ENCODE measurements at regions not wholly inside any gene's neighbourhood (a gene's known extent, or its start where the extent isn't known, plus 50 kb on each side); places are given as distances from the start of the nearest gene placed in this dataset.

GRCh38 chr9:13744261-13744901 lies 464.9 kb upstream of the MPDZ start:
- DNase-seq, result no peak

- no peak for DNase-seq
These were observed 458.4 kb upstream of the MPDZ start for GRCh38 chr9:13737885-13738284.

- DNase-seq, result no peak
These were observed 455.7 kb upstream of the MPDZ start for GRCh38 chr9:13735181-13735580.

GRCh38 chr9:13734601-13735000 lies 455.1 kb upstream of the MPDZ start:
- no peak for DNase-seq

- no peak for DNase-seq
These were observed 452.8 kb upstream of the MPDZ start for GRCh38 chr9:13732290-13732689.

GRCh38 chr9:13731637-13732036 lies 452.1 kb upstream of the MPDZ start:
- no peak for DNase-seq

- DNase-seq, result no peak
These were observed 450.5 kb upstream of the MPDZ start for GRCh38 chr9:13729955-13730354.

DNA sequence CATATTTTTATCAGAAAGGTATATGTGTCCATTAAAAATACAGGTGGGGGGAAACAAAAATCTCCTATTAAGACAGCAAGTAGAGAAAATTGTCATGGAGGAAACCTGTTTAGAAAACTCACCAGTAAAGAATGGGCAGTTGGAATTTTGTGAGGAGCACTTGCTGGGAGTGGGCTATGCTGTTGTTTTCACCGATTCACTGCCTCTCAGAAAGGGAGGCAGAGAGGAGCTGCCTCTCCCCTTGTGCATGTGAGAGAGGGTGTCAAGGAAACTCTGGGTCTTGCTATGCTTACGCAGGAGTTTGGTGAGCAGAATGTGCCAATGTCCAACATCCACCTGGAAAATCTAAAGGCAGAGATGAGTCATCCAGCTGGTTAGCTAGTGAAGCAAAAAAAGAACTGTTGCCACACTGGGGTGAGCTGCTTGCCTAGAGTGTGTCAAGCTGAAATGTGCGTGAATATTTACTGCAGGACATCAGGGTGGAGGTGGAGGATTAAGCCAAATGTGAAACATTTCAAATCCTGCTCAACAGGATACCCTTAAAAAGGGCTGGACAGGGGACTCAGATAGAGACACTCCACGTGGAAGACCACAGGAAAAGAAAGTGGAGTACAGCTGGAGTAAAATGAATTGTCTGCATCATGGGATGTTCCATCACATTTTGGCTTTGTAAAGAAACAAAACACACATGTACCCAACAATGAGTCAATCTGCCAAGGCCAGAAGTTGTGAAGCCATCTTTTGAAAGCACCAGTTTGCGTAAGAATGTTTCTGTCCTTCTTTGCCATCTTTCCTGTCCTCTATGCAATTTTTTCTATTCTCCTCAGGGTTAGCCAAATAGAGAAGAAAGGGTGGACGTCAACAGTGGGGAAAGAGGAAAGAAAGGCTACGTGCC lies 449.7 kb upstream of the MPDZ start:
- no peak for DNase-seq

GRCh38 chr9:13728131-13728530 lies 448.6 kb upstream of the MPDZ start:
- DNase-seq, result no peak

GRCh38 chr9:13726746-13727145 lies 447.3 kb upstream of the MPDZ start:
- no peak for DNase-seq

GRCh38 chr9:13725516-13725915 lies 446.0 kb upstream of the MPDZ start:
- no peak for DNase-seq

DNA sequence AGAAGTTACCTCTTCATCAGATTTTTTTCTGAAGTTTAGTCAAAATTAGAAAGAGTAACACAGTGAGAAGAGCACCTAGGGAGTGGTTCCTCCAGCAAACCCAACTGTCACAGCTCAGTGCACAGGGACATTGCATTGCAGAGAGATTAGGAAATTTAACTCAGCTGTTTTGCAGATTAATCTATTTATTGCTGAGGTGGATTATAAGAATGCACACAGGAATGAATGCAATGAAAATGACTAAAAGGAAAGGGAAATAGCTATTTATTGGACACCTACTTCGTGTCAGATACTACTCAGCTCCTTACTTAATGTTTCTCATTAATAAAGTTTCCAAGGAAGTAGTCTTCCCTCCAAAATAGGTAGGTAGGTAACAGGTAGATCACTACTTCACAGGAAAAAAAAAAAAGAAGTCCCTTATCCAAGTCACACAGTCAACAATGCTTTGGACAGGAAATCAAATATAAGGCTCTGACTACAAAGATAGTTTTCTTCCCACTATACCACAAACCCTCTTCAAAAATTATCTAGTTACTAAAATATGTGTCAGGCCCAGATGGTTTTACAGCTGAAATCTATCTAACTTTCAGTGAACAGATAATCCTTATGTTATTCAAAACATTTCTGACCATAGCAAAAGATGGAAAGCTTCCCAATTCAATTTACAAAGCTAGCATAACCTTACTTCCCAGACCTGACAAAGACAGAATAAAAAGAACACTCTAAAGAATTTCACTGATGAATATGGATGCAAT lies 442.2 kb upstream of the MPDZ start:
- DNase-seq, result no peak

DNA sequence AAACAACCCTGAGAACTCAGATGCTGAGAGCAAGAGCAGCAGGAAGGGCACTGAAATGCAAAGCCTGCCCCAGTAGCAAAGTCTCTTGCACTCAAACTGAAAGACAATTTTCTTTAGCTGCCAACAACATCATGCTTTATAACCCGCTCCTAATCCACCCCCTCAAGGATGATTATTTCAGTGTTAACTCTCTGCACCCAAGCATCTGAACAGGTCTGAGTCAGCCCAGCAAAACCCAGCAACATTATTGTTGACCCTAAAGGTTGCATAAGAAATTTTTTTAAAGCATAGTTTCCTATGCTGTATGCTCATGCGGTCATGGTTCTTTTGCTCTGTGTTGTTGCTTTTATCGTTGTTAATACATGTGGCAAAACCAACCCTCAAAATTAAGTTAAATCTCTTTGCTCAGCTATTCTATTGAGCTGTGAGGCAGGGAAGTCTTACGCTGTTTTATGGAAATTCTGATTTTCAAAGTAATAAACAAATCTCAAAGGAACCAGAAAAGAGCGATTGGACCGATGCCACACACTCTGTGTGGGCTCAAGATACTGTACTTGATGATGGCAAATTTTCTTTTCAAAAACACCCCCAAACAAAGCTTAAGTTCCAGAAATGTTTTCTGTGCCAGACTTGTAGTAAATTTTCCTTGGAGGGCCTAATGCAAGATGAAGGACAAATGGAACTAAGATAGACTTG lies 440.6 kb upstream of the MPDZ start:
- peak; percentile 46 for DNase-seq

DNA sequence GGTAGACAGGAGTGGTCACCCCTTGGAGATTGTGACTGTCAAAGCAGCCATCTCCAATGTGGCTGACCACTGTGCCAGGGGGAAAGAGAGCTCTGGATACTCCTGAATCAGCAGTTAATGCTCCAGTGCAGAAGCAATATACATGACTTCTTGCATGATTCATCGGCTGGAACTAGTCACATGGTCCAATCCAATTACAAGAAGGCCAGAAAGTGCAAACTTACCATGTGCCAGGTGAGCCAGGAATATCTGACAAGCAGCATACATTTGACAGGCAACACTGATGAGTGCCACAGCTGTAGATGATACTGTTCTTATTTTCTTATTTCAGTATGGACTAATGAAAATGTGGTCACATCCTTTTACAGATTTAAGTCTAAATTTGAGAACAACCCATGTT lies 440.0 kb upstream of the MPDZ start:
- no peak for DNase-seq

DNA sequence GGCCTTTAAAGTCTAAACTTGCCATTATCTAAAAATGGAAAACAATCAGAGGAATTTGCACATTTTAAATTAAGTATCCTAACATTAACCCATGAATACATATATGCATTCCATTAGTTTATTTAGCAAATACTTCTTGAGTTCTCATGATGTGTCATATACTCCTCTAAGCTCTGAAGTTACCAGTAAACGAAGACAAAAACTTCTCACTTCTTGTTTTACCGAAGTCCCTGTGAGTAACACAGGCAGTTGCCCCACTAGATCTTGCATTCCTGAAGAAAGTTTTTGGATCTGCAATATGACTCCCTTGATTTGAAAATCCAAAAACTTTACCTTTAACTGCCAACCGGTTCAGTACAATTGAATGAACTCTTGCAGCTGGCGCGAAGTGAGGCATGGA lies 439.0 kb upstream of the MPDZ start:
- no peak for DNase-seq

GRCh38 chr9:13718086-13718485 lies 438.6 kb upstream of the MPDZ start:
- no peak for DNase-seq

GRCh38 chr9:13717322-13718054 lies 438.0 kb upstream of the MPDZ start:
- no peak for DNase-seq

DNA sequence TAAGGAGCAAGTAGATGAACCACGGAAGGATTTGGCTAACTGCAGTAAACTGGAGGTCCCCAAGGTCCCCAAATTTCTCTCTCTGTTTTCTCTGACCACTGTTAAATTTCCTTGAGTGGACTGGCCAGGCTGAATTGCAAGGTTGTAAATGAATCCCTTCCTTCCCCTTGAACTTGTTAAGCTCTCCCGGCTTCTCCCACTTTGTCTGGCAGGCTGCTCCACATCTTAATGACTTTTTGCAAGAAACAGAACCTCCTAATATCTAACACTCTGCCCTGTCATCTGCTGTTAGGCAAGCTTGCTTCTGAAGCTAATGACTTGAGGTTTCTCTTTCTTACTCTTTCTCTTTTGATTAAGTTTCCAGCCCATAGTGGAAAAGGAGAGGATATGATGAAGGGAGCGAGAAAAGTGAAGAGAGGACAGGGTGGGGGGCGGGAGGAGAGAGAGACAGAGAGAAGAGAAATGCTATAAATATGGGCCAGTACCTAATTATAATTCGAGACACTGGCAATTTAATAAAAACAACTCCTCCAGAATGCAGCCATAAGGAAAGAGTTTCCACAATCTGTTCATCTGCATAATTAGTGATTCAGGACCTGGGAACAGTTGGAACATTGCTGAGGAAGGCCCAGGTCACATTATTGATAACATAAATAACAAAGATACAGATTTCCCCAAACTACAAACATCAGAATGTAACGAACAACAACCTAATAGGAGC lies 437.3 kb upstream of the MPDZ start:
- no peak for DNase-seq

DNA sequence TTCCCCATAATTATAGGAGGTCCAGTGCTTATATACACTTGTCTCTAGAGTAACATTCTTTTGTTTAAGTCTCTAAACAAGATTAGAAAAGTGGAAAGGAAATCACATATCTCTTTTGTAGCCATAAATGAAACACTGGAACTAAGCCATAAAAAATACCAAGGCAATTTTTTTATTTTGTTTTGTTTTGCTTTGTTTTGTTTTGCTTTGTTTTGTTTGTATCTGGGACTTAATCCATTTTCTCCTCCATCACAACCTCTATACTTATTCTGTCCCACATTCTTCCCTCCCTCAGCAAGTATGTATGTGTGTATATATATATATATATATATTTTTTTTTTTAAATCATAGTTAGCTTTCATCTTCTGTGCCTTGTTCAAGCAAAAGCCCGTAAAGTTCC lies 436.6 kb upstream of the MPDZ start:
- DNase-seq, result no peak

DNA sequence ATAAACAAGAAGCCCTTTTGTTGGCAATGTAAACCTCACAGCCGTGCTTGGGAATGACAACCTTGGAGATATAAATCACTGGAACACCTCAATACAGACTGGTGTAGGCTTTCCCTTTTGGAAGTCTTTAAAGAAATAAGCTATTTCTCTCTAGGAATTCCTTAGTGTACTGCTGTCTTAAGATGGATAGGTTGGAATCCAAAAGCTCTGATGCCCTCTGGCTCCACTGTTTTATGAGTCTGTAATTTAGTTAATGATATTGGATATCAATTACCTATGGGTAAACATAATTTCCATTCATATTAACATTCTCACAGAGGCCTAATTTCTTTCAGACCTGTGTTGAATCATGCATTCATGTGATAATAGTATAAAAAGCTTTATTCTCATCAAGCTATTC lies 435.9 kb upstream of the MPDZ start:
- no peak for DNase-seq
